ENCODE measurements at regions not wholly inside any gene's neighbourhood (a gene's known extent, or its start where the extent isn't known, plus 50 kb on each side); places are given as distances from the start of the nearest gene placed in this dataset.

- Mint-ChIP-seq H3K4me1 (no peaks in the 10 kb centered on the region), H3K27me3 (no peaks in the 10 kb centered on the region), H3K4me3 (no peak overlapping the region), H3K27ac (no peak overlapping the region), H3K36me3 (ENCODE audit: low read depth) (no peaks in the 10 kb centered on the region), H3K9me3 (no peaks in the 10 kb centered on the region)
- DNase-seq (no peak), ATAC-seq (ENCODE audit: low read depth) (no peak)
- no peak for TF ChIP-seq CTCF (IDR thresholded peaks at IDR 0.05)
- ChIA-PET POLR2A (no interaction called here), CTCF (no interaction called here)
- intact Hi-C loops (cut with micrococcal nuclease), result no loop called here
Observed at GRCh38 chr14:42541535-42542001, 934.9 kb downstream of the LRFN5 start.

GRCh38 chr14:42535397-42535796 is 928.7 kb downstream of the LRFN5 start:
- DNase-seq, result no peak
- intact Hi-C loops (cut with micrococcal nuclease), result no loop called here
- ChIA-PET POLR2A (no interaction called here), CTCF (no interaction called here)
- H3K27ac Mint-ChIP-seq, result no peak overlapping the region
- no peak for ATAC-seq (ENCODE audit: low read depth)
- H3K9me3 Mint-ChIP-seq, result no peaks in the 10 kb centered on the region
- no peaks in the 10 kb centered on the region for H3K4me1 Mint-ChIP-seq
- H3K27me3 Mint-ChIP-seq, result no peaks in the 10 kb centered on the region
- TF ChIP-seq CTCF (IDR thresholded peaks at IDR 0.05), result no peak
- H3K4me3 Mint-ChIP-seq, result no peak overlapping the region
- H3K36me3 Mint-ChIP-seq (ENCODE audit: low read depth), result no peaks in the 10 kb centered on the region

- no peaks in the 10 kb centered on the region for H3K9me3 Mint-ChIP-seq
- intact Hi-C loops (cut with micrococcal nuclease), result no loop called here
- CTCF ChIA-PET, result no interaction called here
Observed at GRCh38 chr14:42533476-42533875, 926.8 kb downstream of the LRFN5 start.

GRCh38 chr14:42532194-42532593 is 925.5 kb downstream of the LRFN5 start:
- ChIA-PET CTCF (no interaction called here), POLR2A (interaction anchor here (0.6 kb wide), 1 partner anchor 635 kb away, joined by 3 read pairs; no protein-coding TSS in a partner anchor)
- Mint-ChIP-seq H3K27ac (no peak overlapping the region), H3K36me3 (ENCODE audit: low read depth) (no peaks in the 10 kb centered on the region), H3K4me3 (no peak overlapping the region), H3K9me3 (no peaks in the 10 kb centered on the region), H3K27me3 (no peaks in the 10 kb centered on the region), H3K4me1 (no peaks in the 10 kb centered on the region)
- DNase-seq (no peak), ATAC-seq (ENCODE audit: low read depth) (no peak)
- TF ChIP-seq CTCF (IDR thresholded peaks at IDR 0.05), result no peak
- intact Hi-C loops (cut with micrococcal nuclease), result no loop called here

More at GRCh38 chr14:42533476-42533875, 926.8 kb downstream of the LRFN5 start:
- POLR2A ChIA-PET, result no interaction called here
- Mint-ChIP-seq H3K27ac (no peak overlapping the region), H3K36me3 (ENCODE audit: low read depth) (no peaks in the 10 kb centered on the region), H3K4me3 (no peak overlapping the region), H3K27me3 (no peaks in the 10 kb centered on the region), H3K4me1 (no peaks in the 10 kb centered on the region)
- no peak for TF ChIP-seq CTCF (IDR thresholded peaks at IDR 0.05)
- DNase-seq (no peak), ATAC-seq (ENCODE audit: low read depth) (no peak)

GRCh38 chr14:42527141-42527540 is 920.5 kb downstream of the LRFN5 start:
- Mint-ChIP-seq H3K27me3 (no peaks in the 10 kb centered on the region), H3K36me3 (ENCODE audit: low read depth) (no peaks in the 10 kb centered on the region), H3K9me3 (no peaks in the 10 kb centered on the region), H3K4me3 (no peak overlapping the region), H3K27ac (no peak overlapping the region), H3K4me1 (peaks cover 6% of the 10 kb centered on the region)
- ATAC-seq (ENCODE audit: low read depth) (no peak), DNase-seq (no peak)
- TF ChIP-seq CTCF (IDR thresholded peaks at IDR 0.05), result no peak
- ChIA-PET CTCF (interaction anchor here (1.0 kb wide), 1 partner anchor 9 kb away, joined by 3 read pairs; no protein-coding TSS in a partner anchor), POLR2A (no interaction called here)
- intact Hi-C loops (cut with micrococcal nuclease), result no loop called here
